Amniotic stem cell (primary cell): ENCODE measurements at regions not wholly inside any gene's neighbourhood (a gene's known extent, or its start where the extent isn't known, plus 50 kb on each side); places are given as distances from the start of the nearest gene placed in this dataset.
"Not testable (repeated sequence)": the region's sequence is repeated elsewhere in the genome, so short reads cannot be mapped to it uniquely, and the experiment has no call there.

ENCODE experiments used
- DNase-seq: peaks from one replicate; lab custom pipeline; 2025; lab: John Stamatoyannopoulos, UW

DNA sequence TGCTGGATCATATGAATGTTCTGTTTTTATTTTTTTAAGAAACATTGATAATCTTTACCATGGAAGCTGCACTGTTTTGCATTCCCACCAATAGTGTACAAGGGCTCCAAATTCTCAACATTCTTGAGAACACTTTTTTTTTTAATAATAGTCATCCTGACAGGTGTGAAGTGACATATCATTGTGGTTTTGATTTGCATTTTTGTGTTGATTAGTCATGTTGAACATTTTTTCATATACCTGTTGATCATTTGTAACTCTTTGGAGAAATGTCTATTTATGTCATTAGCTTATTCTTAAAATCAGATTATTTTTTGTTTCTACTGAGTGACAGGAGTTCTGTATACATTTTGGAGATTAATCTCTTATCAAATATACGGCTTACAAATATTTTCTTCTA lies 408.5 kb downstream of the GLUD2 start:
- no peak for DNase-seq

DNA sequence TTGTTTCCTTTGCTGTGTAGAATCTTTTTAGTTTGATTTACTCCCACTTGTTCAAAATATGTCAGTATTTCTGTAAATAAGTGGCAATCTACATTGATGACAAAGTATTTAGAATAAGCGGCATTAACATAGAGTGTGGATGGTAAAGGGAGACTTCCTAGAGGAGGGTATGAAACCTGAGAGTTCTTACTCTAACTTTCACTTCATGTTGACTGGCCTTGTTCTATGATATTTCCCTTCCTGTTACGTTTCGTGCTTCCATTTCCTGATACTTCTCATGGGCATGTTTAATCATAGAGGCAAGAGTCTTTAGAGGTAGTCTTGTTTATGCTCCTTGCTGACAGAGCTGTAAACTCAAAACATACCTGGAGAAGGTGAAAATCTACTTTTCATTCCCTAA lies 408.9 kb downstream of the GLUD2 start:
- DNase-seq = no peak

- no peak for DNase-seq
These were observed 409.7 kb downstream of the GLUD2 start for GRCh38 chrX:121457096-121457495.

DNA sequence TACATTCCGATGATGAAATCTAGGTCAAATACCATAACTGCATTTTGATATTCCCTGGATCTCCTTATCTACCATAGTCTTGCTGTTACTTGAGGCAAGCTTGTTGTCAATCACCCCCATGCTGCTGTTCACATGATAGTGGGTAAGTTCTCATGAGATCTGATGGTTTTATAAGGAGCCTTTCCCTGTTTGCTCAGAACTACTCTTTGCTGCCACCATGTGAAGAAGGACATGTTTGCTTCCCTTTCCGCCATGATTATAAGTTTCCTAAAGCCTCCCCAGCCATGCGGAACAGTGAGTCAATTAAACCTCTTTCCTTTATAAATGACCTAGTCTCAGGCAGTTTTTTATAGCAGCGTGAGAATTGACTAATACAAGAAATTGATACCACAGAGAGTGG lies 432.0 kb downstream of the GLUD2 start:
- DNase-seq = no peak

DNA sequence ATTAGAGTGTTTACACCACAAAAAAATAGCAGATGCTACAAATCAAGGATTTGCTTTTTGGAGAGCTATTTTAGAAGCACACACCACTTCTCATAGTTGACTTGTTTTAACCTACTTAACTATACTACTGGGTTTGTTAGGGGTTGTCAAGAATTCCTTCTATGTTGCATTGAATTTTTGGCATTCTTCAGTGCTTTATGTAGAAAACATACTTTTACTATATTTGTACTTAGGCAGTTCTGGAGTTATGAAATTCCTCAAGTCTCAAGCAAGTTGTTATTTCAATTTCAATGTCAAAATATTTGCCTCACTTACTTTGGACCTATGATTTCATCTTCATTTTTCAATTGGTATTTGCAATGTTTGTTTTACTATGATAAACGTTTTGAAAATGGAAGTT lies 449.6 kb downstream of the GLUD2 start:
- DNase-seq = peak; percentile 12

- DNase-seq = no peak
These were observed 456.7 kb downstream of the GLUD2 start for GRCh38 chrX:121504153-121504552.

DNA sequence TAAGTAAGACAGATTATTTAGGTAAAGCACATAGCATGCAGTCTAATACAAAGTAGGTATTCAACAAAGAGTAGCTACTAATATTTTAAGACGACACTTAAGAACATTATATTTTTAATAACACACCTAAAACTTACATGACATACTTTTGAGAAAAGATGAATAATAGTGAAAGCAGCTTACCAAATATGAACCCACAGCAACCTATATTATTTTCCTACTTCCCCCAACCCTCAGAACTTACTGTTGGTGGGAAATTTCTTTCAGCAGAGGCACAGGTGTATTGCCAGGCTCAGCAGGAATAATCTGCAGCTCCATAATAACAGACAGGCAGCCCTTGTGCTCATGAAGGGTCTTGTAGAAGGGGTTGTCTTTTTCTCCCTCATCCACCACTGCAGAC lies 498.9 kb downstream of the GLUD2 start:
- DNase-seq = no peak

GRCh38 chrX:121558886-121559285 lies 511.5 kb downstream of the GLUD2 start:
- no peak for DNase-seq

DNA sequence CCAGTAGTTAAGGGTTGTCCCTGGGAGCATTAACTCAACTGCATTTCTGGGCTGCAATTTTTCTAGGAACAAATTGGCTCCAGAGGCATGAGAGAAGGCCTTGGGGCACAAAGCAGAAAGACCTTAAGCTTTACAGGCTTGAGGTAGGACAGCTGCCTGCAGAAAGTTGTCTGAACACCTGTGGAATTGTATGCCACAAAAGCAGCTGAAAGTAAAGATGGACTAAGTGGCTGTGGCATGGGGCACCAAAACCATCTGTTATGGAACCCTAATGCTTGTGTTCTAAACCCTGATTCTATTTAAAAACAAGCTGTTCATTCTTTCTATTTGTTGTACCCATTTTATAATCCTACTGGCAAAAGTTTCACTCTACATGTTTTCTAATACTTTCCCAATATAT lies 515.2 kb downstream of the GLUD2 start:
- no peak for DNase-seq

DNA sequence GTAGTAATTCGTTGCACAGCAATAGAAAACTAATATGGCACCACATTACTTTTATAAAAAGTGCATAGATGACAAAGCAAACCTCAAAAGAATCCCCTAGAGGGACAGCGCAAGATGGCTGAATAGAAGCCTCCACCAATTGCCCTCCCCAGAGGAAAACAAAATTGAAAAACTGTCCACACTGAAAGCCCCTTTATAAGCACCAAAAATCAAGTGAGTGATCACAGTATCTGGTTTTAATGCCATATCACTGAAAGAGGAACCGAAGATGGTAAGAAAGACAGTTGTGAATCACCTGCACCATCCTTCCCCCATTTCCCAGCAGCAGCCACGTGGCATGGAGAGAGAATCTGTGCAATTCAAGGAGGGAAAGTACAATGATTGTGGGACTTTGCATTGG lies 522.2 kb downstream of the GLUD2 start:
- DNase-seq = no peak

DNA sequence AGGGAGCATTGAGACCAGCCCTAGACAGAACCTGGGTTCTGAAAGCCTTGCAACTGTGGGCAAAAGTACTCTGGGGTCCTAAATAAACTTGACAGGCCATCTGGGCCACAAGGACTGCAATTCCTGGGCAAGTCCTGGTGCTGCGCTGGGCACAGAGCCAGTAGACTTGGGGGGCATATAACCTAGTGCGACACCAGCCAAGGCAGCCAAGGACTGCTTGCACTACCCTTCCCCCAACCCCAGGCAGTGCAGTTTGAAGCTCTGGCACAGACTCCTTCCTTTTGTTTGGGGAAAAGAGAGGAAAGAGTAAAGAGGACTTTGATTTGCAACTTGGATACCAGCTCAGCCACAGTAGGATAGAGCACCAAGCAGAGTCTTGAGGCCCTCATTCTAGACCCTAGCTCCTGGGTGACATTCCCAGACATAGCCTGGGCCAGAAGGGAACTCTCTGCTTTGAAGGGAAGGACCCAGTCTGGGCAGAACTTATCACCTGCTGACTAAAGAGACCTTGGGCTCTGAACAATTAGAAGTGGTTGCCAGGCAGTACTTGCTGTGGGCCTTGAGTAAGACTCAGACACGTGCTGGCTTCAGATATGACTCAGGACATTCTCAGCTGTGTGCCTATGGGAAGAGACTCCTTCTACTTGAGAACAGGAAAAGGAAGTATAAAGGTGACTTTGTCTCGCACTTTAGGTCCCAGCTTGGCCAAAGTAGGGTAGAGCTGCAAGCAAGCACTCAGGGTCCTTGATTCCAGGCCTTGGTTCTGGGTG lies 522.8 kb downstream of the GLUD2 start:
- no peak for DNase-seq

DNA sequence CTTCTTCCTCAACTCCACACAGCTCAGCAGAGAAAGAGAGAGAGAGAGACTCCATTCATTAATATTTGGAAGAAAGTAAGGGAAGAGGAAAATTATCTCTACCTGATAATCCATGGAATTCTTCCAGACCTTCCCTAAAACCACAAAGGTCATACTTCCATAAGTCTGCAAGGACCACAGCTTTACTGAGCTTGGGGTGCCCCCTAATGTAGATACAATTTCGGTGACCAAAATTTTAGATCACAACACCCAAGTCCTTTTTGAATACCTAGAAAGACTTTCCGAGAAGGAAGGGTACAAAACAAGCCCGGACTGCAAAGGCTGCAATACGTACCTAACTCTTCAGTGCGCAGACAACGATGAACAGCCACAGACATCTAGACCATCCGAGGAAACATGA lies 523.9 kb downstream of the GLUD2 start:
- no peak for DNase-seq

DNA sequence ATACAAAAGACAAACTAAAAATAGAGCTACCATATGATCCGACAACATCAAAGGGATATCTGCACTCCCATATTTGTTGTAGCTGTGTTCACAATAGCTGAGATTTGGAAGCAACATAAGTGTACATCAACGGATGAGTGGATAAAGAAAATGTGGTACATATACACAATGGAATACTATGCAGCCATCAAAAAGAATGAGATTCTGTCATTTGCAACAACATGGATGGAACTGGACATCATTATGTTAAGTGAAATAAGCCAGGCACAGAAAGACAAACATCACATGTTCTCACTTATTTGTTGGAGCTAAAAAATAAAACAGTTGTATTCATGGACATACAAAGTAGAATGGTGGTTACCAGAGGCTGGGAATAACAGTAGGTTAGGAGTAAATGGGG lies 527.0 kb downstream of the GLUD2 start:
- not testable (repeated sequence) for DNase-seq

DNA sequence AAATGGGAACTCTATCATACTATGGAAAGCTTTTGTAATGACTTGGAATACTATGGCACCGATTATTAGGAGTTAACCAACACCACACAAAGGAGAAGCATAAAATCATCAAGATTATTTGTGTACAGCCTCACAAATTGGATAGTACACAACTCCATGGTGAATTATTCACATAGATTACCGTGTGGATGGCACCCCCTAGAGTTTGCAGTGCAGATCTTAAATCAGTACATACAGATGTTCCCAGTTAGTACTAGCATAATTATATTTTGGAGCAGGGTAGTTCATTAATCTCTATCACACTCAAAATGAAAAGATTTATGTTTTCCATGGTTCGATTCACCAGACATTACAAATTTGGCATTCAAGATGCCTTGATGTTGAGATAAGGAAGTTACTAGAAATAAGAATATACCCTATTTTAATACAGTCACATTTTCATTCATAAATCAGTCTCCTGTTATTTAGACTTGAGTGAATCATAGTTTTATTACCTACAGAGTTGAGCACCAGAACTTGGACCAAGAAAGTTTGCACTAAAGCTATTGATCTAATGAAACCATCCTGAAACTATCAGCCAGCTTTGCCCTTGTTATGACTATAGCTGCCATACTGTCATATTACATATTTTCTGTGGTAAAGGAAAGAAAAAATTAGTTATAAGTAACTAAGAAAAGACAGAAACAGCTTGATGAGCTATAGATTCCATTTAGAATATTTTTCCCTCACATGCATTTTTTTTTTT lies 531.8 kb downstream of the GLUD2 start:
- no peak for DNase-seq

GRCh38 chrX:121581885-121582284 lies 534.5 kb downstream of the GLUD2 start:
- no peak for DNase-seq

DNA sequence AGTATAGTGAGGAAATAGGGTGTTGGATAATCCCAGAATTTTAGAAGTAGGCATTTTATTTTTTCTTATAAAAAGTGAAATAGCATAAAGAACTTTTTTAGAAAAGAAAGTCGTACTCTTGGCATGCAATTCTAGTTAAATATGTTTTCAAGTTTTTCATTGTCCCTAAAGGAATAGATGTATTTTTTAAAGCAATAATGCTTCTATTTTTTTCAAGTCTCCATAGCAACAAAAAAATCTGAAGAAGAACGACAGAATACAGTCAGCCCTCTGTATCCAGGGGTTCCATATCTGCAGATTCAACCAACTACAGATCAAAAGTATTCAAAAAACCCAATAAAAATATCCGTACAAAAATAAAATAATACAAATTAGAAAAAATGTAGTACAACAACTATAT lies 538.2 kb downstream of the GLUD2 start:
- DNase-seq = no peak

DNA sequence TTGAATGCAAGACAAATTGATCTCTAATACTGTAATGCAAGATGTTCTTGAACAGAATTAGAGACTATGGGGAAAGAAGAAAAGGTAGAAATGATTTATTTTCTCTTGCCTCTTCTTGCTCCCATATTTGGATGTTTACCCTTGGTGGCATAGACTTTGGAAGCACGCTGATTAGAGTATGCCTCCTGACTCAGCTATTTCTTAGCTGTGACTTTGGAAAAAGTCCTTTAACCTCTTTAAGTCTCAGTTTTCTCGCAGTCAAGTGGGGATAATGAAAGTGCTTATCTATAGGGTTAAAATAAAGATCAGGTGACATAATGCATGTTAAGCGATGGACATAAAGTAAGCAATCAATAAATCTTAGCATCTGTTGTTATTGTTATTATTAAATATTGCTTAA lies 545.5 kb downstream of the GLUD2 start:
- no peak for DNase-seq

GRCh38 chrX:121598356-121598755 lies 550.9 kb downstream of the GLUD2 start:
- no peak for DNase-seq

DNA sequence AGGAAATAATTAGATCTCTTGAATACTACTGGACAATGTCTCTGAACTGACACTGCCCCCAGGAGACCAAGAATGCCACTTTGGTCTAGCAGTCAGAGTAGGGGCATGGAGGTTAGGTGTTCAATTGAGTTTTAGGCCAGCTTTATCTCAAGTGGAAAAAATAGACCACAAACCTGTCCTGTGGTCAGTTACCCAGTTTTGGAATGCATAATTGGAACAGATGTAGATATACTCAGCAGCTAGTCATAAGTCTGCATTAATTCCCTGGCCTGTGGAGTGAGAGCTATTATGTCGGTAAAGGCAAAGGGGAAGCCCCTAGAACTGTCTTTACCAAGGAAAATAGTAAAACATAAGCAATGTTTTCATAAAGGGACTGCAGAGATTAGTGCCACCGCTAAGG lies 587.7 kb downstream of the GLUD2 start:
- DNase-seq = no peak

DNA sequence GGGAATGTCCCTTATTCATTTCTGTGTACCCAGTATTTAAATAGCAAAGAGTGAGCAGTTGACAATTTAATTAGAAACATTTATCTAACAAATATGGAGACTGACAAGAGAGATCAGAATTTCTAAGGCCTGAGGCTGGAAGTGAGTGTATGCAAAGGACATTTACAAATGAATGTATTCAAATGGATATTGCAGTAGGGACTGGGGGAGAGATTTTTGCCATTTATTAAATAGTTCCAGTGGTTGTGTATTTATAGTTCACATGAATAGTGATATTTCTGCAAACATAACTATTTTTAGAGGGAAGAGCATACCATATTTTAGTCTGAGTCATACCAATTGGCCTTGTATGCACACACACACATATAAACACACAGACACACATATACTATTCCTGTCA lies 592.4 kb downstream of the GLUD2 start:
- no peak for DNase-seq

DNA sequence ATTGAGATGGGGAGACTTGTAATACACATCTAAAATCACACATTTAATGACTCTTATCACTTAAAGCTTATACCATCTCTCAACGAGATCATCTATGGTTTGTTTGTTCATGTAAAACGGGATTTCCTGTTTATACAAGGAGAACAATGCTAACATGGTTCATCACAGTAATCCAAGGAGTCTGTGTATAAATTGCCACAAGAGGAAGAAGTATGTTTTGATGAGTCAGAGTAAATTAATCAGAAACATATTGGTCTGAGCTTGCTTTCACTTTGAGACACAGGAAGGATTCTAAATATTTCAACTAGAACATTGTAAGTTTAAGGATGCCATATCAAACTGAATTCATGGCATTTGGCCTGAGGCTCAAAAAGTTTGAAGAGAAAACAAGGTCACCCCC lies 594.1 kb downstream of the GLUD2 start:
- DNase-seq = no peak

DNA sequence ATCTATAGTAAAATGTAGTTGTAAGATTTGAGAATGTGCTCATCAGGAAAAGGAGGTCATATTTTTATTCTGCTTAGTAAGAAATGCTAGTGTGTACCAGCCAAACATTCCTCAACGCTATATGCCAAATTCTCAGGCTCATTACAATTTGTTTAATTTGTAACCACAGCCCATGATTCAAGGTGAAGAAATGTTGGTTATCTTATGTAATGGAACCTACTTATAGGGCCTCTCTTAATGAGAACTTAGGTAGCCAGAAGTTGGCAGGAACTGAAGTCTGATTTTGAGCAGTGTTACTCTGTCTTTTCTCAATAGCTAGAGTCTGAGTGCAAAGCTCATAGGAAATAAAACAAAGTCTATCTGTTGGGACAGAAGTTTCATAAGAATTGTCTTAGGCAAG lies 595.0 kb downstream of the GLUD2 start:
- no peak for DNase-seq

GRCh38 chrX:121649417-121649816 lies 602.0 kb downstream of the GLUD2 start:
- DNase-seq = no peak

DNA sequence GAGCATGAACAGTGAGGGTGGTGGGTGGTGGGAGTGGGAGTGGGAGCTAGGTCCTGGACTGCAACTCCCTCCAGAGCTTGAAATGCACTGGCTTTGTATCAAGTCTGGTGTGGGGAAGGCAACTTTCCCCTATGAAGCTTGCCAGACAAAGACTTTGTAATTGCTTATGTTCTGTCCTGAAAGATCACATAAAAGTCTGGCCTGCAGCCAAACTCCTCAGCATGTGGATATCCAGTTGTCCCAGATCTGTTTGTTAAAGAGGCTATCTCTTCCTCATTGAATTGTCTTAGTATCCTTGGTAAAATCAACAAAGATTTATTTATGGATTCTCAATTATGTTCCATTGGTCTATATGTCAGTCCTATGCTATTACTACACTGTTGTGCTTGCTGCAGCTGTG lies 607.9 kb downstream of the GLUD2 start:
- DNase-seq = no peak
